ENCODE measurements at regions not wholly inside any gene's neighbourhood (a gene's known extent, or its start where the extent isn't known, plus 50 kb on each side); places are given as distances from the start of the nearest gene placed in this dataset.

DNA sequence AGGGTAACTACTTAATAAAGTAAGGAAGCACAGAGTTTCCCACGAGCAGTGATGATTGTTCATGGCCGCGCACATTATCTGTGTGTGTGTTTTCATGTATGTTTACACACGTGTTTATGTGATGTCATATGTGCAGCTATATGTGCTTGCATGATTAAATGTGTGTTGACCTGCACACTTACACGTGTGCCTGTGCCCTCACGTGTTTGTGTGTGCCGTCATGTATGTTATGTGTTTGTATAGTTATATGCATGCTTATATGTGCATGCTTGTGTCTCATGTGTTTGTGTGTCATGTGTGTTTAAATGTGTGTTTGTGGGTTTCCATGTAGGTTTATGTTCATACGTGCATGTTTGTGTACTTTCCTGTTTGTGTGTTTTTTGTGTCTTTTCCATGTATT is 782.3 kb downstream of the GALR1 start:
- CTCF ChIA-PET = no interaction called here
- Mint-ChIP-seq H3K27ac (ENCODE audit: low read depth, unreplicated experiment) (no peak overlapping the region), H3K4me3 (ENCODE audit: unreplicated experiment) (no peak overlapping the region), H3K4me1 (ENCODE audit: insufficient read depth, unreplicated experiment) (no peaks in the 10 kb centered on the region), H3K36me3 (ENCODE audit: insufficient read depth, unreplicated experiment) (no peaks in the 10 kb centered on the region), H3K9me3 (ENCODE audit: unreplicated experiment) (peaks cover 27% of the 10 kb centered on the region), H3K27me3 (ENCODE audit: insufficient read depth, unreplicated experiment) (no peaks in the 10 kb centered on the region)
- POLR2A ChIA-PET = no interaction called here
- TF ChIP-seq, protein P1, sequence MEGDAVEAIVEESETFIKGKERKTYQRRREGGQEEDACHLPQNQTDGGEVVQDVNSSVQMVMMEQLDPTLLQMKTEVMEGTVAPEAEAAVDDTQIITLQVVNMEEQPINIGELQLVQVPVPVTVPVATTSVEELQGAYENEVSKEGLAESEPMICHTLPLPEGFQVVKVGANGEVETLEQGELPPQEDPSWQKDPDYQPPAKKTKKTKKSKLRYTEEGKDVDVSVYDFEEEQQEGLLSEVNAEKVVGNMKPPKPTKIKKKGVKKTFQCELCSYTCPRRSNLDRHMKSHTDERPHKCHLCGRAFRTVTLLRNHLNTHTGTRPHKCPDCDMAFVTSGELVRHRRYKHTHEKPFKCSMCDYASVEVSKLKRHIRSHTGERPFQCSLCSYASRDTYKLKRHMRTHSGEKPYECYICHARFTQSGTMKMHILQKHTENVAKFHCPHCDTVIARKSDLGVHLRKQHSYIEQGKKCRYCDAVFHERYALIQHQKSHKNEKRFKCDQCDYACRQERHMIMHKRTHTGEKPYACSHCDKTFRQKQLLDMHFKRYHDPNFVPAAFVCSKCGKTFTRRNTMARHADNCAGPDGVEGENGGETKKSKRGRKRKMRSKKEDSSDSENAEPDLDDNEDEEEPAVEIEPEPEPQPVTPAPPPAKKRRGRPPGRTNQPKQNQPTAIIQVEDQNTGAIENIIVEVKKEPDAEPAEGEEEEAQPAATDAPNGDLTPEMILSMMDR (IDR thresholded peaks at IDR 0.05; ENCODE audit: unreplicated experiment) = no peak
- no peak for DNase-seq (ENCODE audit: unreplicated experiment)
- intact Hi-C loops (cut with micrococcal nuclease) = no loop called here
- BruUV-seq (replicated peaks) = no TSS peak

DNA sequence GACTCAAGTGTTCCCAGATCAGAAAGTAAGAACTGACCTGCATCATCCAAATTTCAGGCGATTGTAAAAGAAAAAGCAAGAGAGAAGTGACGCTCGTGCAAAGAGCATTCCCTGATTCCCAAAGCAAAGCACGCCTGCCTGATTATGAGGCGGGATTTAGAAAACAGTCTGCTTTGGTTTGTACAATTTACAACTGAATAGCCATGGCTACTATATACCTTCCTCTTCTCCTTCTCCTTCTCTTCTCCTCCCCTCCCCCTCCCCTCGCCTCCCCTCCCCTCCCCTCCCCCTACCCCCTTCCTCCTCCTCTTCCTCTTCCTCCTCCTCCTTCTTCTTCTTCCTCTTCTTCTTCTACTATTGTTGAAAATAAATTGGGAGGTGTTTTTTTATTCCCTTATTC is 782.9 kb downstream of the GALR1 start:
- Mint-ChIP-seq H3K4me1 (ENCODE audit: insufficient read depth, unreplicated experiment) (no peaks in the 10 kb centered on the region), H3K36me3 (ENCODE audit: insufficient read depth, unreplicated experiment) (no peaks in the 10 kb centered on the region), H3K9me3 (ENCODE audit: unreplicated experiment) (peaks cover 22% of the 10 kb centered on the region), H3K27ac (ENCODE audit: low read depth, unreplicated experiment) (no peak overlapping the region), H3K4me3 (ENCODE audit: unreplicated experiment) (no peak overlapping the region), H3K27me3 (ENCODE audit: insufficient read depth, unreplicated experiment) (no peaks in the 10 kb centered on the region)
- TF ChIP-seq, protein P1 (IDR thresholded peaks at IDR 0.05; ENCODE audit: unreplicated experiment) = no peak
- CTCF ChIA-PET = no interaction called here
- no peak for DNase-seq (ENCODE audit: unreplicated experiment)
- intact Hi-C loops (cut with micrococcal nuclease) = no loop called here
- no TSS peak for BruUV-seq (replicated peaks)
- POLR2A ChIA-PET = no interaction called here

DNA sequence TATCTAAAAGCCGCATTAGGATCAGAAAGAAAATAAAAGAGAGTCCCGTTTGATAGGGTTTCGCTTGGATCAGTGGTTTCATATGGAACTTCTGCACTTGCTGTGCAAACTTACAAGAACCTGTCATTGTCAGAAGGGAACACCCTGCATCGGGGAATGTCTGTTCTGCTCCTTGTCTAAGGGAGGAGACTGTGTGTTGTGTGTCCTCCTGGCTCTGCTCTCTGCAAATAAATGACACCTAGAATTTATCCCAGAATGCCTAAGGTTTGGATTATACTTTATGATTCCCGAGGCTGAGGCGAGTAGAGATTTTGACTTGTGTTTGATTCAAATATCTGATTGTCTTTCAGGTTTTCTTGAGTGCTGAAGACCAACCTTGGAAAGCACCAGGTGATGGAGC is 785.1 kb downstream of the GALR1 start:
- no peak overlapping the region for H3K27ac Mint-ChIP-seq (ENCODE audit: low read depth, unreplicated experiment)
- intact Hi-C loops (cut with micrococcal nuclease) = no loop called here
- BruUV-seq (replicated peaks) = no TSS peak
- TF ChIP-seq, protein P1 (IDR thresholded peaks at IDR 0.05; ENCODE audit: unreplicated experiment) = no peak
- H3K27me3 Mint-ChIP-seq (ENCODE audit: insufficient read depth, unreplicated experiment) = no peaks in the 10 kb centered on the region
- peaks cover 31% of the 10 kb centered on the region for H3K9me3 Mint-ChIP-seq (ENCODE audit: unreplicated experiment)
- POLR2A ChIA-PET = no interaction called here
- H3K36me3 Mint-ChIP-seq (ENCODE audit: insufficient read depth, unreplicated experiment) = no peaks in the 10 kb centered on the region
- CTCF ChIA-PET = interaction anchor here (0.6 kb wide), 2 partner anchors 54 to 591 kb away, joined by 3 read pairs; no protein-coding TSS in a partner anchor
- H3K4me3 Mint-ChIP-seq (ENCODE audit: unreplicated experiment) = no peak overlapping the region
- no peaks in the 10 kb centered on the region for H3K4me1 Mint-ChIP-seq (ENCODE audit: insufficient read depth, unreplicated experiment)
- no peak for DNase-seq (ENCODE audit: unreplicated experiment)

DNA sequence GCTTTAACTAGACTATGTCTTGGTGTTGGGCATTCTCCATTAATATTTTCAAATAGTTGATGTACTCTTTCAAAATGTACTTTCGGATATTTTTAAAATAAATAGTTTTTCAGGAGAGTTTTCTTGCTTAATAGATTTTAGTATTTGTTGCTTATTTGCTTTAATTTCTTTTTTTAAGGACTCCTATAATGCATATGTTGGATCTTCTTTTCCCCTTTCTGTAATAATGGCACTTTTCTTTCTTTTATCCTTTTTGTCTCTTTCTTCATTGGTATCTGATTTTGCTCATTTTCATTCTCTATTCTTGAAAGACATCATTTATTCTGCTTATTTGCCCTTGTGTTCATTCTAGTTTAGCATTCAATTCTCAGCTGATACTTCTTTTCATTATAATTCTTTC is 791.6 kb downstream of the GALR1 start:
- intact Hi-C loops (cut with micrococcal nuclease) = no loop called here
- DNase-seq (ENCODE audit: unreplicated experiment) = no peak
- Mint-ChIP-seq H3K27me3 (ENCODE audit: insufficient read depth, unreplicated experiment) (no peaks in the 10 kb centered on the region), H3K9me3 (ENCODE audit: unreplicated experiment) (peaks cover 35% of the 10 kb centered on the region), H3K27ac (ENCODE audit: low read depth, unreplicated experiment) (no peak overlapping the region), H3K4me1 (ENCODE audit: insufficient read depth, unreplicated experiment) (no peaks in the 10 kb centered on the region), H3K4me3 (ENCODE audit: unreplicated experiment) (no peak overlapping the region), H3K36me3 (ENCODE audit: insufficient read depth, unreplicated experiment) (no peaks in the 10 kb centered on the region)
- TF ChIP-seq, protein P1 (IDR thresholded peaks at IDR 0.05; ENCODE audit: unreplicated experiment) = no peak
- CTCF ChIA-PET = no interaction called here
- no TSS peak for BruUV-seq (replicated peaks)
- POLR2A ChIA-PET = interaction anchor here (0.6 kb wide), 1 partner anchor 148 kb away, joined by 4 read pairs; no protein-coding TSS in a partner anchor

Measured in MCF 10A (cell line).